ENCODE measurements at regions not wholly inside any gene's neighbourhood (a gene's known extent, or its start where the extent isn't known, plus 50 kb on each side); places are given as distances from the start of the nearest gene placed in this dataset.

GRCh38 chr1:5396593-5396992 lies 595.6 kb downstream of the NPHP4 start:
- SMC1A ChIA-PET (ENCODE audit: uncharacterized antibody, unreplicated experiment), result no interaction called here
- H3K9ac ChIP-seq (ENCODE audit: control insufficient read depth, insufficient read depth, low read length), result no peak overlapping the region
- FAIRE-seq (no peak), ATAC-seq (no peak), DNase-seq (ENCODE audit: low read depth, low spot score) (no peak)
- TF ChIP-seq PAX8 (IDR thresholded peaks at IDR 0.05), result no peak
- no peak for TF ChIP-seq HDGF (IDR thresholded peaks at IDR 0.05)
- no peak for TF ChIP-seq E2F8 (IDR thresholded peaks at IDR 0.05; ENCODE audit: low read depth, partially characterized antibody)
- TF ChIP-seq KAT2A (conservative IDR thresholded peaks at IDR 0.05; ENCODE audit: control insufficient read depth, low read depth, low read length), result no peak
- TF ChIP-seq, protein P1, sequence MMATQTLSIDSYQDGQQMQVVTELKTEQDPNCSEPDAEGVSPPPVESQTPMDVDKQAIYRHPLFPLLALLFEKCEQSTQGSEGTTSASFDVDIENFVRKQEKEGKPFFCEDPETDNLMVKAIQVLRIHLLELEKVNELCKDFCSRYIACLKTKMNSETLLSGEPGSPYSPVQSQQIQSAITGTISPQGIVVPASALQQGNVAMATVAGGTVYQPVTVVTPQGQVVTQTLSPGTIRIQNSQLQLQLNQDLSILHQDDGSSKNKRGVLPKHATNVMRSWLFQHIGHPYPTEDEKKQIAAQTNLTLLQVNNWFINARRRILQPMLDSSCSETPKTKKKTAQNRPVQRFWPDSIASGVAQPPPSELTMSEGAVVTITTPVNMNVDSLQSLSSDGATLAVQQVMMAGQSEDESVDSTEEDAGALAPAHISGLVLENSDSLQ (IDR thresholded peaks at IDR 0.05), result no peak
- 3% methylated on average over 3 of the region's 3 CpGs for WGBS (ENCODE audit: insufficient coverage, insufficient replicate concordance, low lambda C conversion rate, missing lambda C conversion rate)
- H3K9me3 ChIP-seq (replicated peaks; ENCODE audit: control insufficient read depth, insufficient read depth, low read length), result no peaks in the 10 kb centered on the region
- H4K20me1 ChIP-seq (ENCODE audit: control insufficient read depth, insufficient read depth), result no peaks in the 10 kb centered on the region
- RAD21 ChIA-PET (ENCODE audit: unreplicated experiment), result no interaction called here
- no TSS peak for BruUV-seq (replicated peaks)
- H3K4me1 ChIP-seq (ENCODE audit: control insufficient read depth, insufficient read depth, low read length), result no peaks in the 10 kb centered on the region
- H3K4me3 ChIP-seq, result no peak overlapping the region
- H3K36me3 ChIP-seq (ENCODE audit: control insufficient read depth in 2 of 2, insufficient read depth in 2 of 2, low read length in 1 of 2), result no peaks in the 10 kb centered on the region
- no peaks in the 10 kb centered on the region for H3K79me2 ChIP-seq (ENCODE audit: control insufficient read depth, insufficient read depth, low read length)
- intact Hi-C loops (cut with micrococcal nuclease; ENCODE audit: unreplicated experiment) (no loop called here), in situ Hi-C loops (cut with MboI) (no loop called here)
- H3K4me2 ChIP-seq (ENCODE audit: control insufficient read depth, insufficient read depth), result no peak overlapping the region
- CTCF ChIA-PET, result no interaction called here
- H3K27ac ChIP-seq (ENCODE audit: control insufficient read depth, insufficient read depth), result no peak overlapping the region
- no peaks in the 10 kb centered on the region for H3K27me3 ChIP-seq (replicated peaks in 1 of 2; ENCODE audit: control insufficient read depth in 2 of 2, insufficient read depth in 2 of 2, low read length in 1 of 2)
- H2AFZ ChIP-seq (ENCODE audit: control insufficient read depth, low read depth, low read length), result no peak overlapping the region
- POLR2A ChIA-PET, result no interaction called here
